GM18907 (cell line): ENCODE measurements at regions not wholly inside any gene's neighbourhood (a gene's known extent, or its start where the extent isn't known, plus 50 kb on each side); places are given as distances from the start of the nearest gene placed in this dataset.

ENCODE experiments used
- ATAC-seq: cut with Tn5 transposase; IDR thresholded peaks from one replicate; pipeline ENCODE4 v1.9.1; 2021; ENCODE audit warnings: mild to moderate bottlenecking, moderate library complexity; ENCODE audit not compliant: unreplicated experiment

DNA sequence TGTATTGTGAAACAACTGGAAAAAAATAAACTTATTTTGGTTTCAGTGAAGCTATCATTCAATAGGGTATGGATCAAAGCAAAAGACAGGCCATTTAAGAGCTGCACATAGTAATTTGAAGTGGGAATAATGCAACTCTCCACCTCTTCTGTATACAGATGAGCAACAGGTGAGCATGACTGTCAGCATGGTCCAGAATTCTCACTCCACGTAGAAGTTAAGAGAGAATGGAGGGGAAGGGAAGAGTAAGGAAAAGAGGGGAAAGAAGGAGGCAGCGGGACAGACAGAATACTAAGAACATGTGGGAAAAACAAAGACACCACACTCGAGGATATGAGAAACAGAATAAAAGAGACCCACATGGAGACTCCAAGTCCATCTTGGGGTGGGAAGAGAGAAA lies 396.1 kb upstream of the GRIA1 start:
- no peak for ATAC-seq

GRCh38 chr5:153096381-153096780 lies 394.1 kb upstream of the GRIA1 start:
- ATAC-seq, result no peak

DNA sequence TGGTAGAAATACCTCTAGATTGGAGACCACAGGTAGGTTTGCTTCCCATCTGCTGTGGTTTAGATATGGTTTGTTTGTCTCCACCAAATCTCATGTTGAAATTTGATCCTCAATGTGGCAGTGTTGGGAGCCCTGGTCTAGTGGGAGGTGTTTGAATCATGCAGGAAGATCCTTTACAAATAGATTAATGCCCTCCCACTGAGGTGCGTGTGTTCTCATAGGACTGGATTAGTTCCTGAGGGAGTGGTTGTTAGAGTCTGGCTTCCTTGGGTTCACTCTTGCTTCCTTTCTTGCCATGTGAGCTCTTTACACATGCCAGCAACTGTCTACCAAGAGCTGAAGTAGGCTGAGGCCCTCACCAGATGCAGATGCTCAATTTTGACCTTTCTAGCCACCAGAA lies 391.1 kb upstream of the GRIA1 start:
- no peak for ATAC-seq

GRCh38 chr5:153101235-153102180 lies 389.0 kb upstream of the GRIA1 start:
- ATAC-seq, result no peak

DNA sequence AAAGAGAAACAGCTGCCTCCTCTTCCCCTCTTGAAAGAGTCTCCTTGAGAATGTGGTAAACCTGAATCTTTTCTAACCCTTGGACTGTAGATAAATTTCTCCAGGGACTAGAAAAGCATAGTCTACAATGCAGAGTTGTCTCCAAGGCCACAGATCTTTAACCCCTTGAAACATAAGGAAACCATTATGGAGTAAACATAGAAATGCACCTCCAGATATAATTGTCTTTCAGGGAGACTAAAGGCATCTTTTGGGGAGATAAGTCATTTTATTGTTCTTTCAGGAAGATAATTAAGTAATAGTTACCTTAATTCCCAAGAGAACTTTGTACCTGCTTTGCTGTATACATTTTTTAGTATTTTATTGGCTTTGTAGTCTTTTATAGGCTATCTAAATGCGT lies 373.6 kb upstream of the GRIA1 start:
- ATAC-seq, result no peak

DNA sequence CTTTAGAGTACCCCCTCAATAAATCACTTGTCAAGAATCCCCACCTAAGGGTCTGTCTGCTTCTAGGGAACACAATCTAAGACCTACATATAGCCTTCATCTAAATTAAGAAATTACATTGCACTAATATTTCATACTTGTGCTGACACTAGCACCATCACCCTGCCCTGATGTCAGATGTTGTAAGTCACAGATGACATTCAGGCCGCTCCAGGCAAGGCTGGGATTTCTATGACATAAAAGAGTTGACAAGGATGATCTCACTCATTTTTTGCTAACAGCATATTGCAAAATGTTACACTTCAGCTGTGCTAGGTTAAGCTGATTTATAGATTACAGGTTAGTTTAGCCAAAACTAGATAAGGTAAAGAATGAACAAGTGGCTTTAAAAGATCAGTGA lies 372.5 kb upstream of the GRIA1 start:
- ATAC-seq, result no peak

- ATAC-seq, result no peak
These were observed 368.1 kb upstream of the GRIA1 start for GRCh38 chr5:153122403-153122802.

DNA sequence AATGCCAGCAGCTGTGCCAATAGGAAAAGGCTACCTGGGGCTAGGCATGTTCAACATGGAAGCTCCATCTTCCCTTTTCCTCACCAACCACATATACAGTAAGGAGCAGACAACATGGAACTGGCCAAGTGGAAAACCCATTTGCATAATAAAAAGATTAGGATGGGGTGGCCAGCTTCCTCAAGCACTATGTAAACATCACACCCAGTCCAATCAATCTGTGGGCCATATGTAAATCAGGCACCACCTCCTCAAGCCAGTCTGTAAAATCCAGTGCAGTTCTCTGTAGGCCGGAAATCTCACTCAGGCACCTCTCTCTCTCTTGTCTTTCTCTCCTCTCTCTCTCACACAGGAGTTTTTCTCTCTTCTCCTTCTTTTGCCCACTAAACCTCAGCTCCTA lies 360.2 kb upstream of the GRIA1 start:
- ATAC-seq, result no peak

- ATAC-seq, result no peak
These were observed 355.1 kb upstream of the GRIA1 start for GRCh38 chr5:153135411-153135810.

GRCh38 chr5:153136910-153137614 lies 353.4 kb upstream of the GRIA1 start:
- ATAC-seq, result no peak

- ATAC-seq, result peak; percentile 86
These were observed 342.4 kb upstream of the GRIA1 start for GRCh38 chr5:153147891-153148623.

DNA sequence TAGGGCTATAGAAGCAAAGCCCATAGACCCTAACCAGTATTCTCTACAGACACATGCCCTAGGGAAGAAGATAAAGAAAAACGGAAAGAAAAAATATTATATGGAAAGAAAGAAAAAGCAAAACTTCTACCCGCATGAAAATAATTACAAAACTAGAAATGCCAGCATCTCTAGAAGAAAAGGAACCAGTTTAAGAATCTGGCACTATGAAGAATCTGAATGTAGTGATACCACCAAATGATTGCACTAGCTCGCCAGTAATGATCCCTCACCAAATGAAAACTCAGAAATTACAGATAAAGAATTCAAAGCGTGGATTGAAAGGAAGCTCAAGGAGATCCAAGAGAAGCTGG lies 341.9 kb upstream of the GRIA1 start:
- no peak for ATAC-seq

DNA sequence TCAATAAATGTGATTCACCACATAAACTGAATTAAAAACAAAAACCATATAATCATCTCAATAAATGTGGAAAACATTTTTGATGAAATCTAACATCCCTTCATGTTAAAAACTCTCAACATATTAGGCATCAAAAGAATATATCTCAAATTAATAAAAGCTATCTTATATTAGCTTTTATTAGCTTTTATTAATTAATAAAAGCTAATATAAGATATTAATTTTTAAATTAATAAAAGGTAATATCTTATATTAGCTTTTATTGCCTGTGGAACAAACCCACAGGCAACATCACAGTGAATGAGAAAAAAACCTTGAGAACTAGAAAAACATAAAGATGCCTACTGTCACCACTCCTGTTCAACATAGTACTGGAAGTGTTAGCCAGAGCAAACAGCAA lies 338.9 kb upstream of the GRIA1 start:
- ATAC-seq, result no peak

GRCh38 chr5:153153086-153153485 lies 337.4 kb upstream of the GRIA1 start:
- ATAC-seq, result no peak

GRCh38 chr5:153157156-153157555 lies 333.3 kb upstream of the GRIA1 start:
- peak; percentile 89 for ATAC-seq

- no peak for ATAC-seq
These were observed 331.9 kb upstream of the GRIA1 start for GRCh38 chr5:153158608-153159007.

DNA sequence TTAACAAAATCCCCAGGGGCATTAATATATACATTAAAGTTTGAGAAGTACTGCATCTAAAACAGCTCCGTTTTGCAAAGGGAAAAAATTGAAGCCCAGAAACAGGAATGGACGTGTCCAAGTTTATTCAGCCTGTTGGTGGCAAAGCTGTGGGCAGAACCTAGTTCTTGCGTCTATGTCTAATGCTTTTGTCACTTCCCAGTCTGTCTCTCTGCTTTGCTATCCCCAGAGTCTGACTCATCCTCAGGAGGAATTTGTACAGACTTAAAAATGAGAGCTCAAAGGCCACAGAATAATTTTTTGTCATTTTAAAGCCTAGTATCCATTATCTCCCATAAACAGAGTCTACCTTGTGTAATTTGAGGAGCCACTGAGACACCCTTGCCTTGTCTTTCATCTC lies 330.9 kb upstream of the GRIA1 start:
- ATAC-seq, result no peak

- no peak for ATAC-seq
These were observed 322.2 kb upstream of the GRIA1 start for GRCh38 chr5:153168241-153168640.

GRCh38 chr5:153187503-153187902 lies 303.0 kb upstream of the GRIA1 start:
- no peak for ATAC-seq

DNA sequence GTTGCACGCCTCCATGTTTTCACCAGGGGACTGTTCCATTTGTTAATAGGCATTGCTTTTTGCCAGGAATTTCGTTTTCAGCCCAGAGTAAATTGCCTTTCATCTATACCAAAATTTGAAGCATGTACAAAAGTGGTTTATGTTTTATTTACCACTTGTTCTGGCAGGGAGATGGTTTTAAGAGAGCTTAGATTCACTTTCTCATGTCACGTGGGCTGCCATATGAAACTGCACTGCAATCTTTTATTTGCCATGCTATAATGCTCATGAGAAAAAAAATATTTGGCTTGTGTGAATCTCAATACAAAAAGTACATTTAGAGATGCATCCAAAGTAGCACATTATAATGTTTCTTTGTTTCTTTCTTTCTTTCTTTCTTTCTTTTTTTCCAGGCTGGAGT lies 284.1 kb upstream of the GRIA1 start:
- no peak for ATAC-seq

- no peak for ATAC-seq
These were observed 281.5 kb upstream of the GRIA1 start for GRCh38 chr5:153209016-153209415.

DNA sequence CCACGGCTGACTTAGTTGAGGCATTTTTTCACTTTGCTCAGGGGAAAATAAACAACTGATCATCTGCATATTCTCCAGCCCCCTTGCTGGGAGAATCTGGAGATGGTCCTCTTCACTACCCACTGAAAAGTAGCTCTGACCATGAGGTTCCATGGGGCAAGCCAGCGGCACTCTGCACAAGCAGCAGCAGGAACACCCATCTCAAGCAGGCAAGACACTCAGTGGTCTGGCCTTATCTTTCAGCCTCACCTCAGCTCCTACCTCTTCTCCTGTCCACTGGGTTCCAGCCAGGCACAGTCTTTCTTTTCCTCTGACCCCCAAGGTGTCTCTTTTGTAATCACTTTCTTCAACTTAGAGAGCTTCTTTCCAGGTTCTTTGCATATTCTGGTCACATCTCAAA lies 280.8 kb upstream of the GRIA1 start:
- no peak for ATAC-seq
